NB4 (cell line): ENCODE measurements at regions not wholly inside any gene's neighbourhood (a gene's known extent, or its start where the extent isn't known, plus 50 kb on each side); places are given as distances from the start of the nearest gene placed in this dataset.

Experiments
- POLR2A ChIP-seq: IDR thresholded peaks from 2 replicates; pipeline ENCODE4 v1.6.1; 2011; ENCODE audit warnings: mild to moderate bottlenecking; ENCODE audit not compliant: insufficient read length; ENCODE audit errors: extremely low read depth
- TF ChIP-seq, protein P1 (sequence below): IDR thresholded peaks from one replicate; pipeline ENCODE4 v1.5.1; 2012; ENCODE audit warnings: low read depth, low read length

DNA sequence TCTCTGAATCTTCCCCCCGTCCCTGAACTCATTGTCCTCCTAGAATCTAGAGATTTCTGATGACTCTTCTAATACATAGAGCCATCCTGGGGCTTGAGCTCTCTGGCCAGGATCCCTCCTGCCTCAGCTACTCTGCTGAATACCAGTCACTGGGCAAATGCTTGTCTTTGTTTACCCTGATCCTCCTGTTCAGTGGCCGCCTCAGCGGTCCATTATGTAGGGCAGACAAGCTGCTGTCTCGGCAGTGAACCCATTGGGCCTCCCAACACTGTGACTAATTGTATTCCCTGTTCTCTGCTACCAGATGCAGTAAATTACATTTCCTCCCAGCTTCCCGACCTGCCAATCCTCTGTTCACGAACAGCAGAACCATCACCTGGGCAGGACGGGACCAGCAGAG is 151.6 kb downstream of the PALM2AKAP2 start:
- TF ChIP-seq, protein P1, sequence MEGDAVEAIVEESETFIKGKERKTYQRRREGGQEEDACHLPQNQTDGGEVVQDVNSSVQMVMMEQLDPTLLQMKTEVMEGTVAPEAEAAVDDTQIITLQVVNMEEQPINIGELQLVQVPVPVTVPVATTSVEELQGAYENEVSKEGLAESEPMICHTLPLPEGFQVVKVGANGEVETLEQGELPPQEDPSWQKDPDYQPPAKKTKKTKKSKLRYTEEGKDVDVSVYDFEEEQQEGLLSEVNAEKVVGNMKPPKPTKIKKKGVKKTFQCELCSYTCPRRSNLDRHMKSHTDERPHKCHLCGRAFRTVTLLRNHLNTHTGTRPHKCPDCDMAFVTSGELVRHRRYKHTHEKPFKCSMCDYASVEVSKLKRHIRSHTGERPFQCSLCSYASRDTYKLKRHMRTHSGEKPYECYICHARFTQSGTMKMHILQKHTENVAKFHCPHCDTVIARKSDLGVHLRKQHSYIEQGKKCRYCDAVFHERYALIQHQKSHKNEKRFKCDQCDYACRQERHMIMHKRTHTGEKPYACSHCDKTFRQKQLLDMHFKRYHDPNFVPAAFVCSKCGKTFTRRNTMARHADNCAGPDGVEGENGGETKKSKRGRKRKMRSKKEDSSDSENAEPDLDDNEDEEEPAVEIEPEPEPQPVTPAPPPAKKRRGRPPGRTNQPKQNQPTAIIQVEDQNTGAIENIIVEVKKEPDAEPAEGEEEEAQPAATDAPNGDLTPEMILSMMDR, result no peak
- TF ChIP-seq POLR2A, result no peak
